Colonic mucosa (tissue), 4 donors: ENCODE measurements at regions not wholly inside any gene's neighbourhood (a gene's known extent, or its start where the extent isn't known, plus 50 kb on each side); places are given as distances from the start of the nearest gene placed in this dataset.

Source experiments
- DNase-seq: peaks from one replicate; pipeline ENCODE4 v3.0.0-alpha.2; 2020
- H3K27ac ChIP-seq: fragments of 200-600 bp; one replicate; pipeline ENCODE4 v1.8.0; 2021
- H3K27me3 ChIP-seq: fragments of 200-600 bp; one replicate; pipeline ENCODE4 v1.8.0; 2021
- H3K36me3 ChIP-seq: fragments of 200-600 bp; one replicate; pipeline ENCODE4 v1.8.0; 2021
- H3K4me1 ChIP-seq: fragments of 200-600 bp; one replicate; pipeline ENCODE4 v1.8.0; 2021; ENCODE audit warnings: mild to moderate bottlenecking
- H3K4me3 ChIP-seq: fragments of 200-600 bp; one replicate; pipeline ENCODE4 v1.8.0; 2021
- H3K9ac ChIP-seq, 2 donors: one replicate each; pipeline ENCODE4 v1.7.0; 2013; ENCODE audit warnings: control low read depth in 2 of 2, low read depth in 2 of 2, low read length in 2 of 2
- H3K9me3 ChIP-seq: fragments of 200-600 bp; one replicate; pipeline ENCODE4 v1.8.0; 2021
- CTCF ChIP-seq: fragments of 200-600 bp; IDR thresholded peaks from one replicate; pipeline ENCODE4 v1.8.0; 2022; ENCODE audit warnings: antibody characterized with exemption, mild to moderate bottlenecking
- intact Hi-C: fragments of 100-400 bp; cut with DNase I; formaldehyde crosslinking; loops from one replicate; pipeline ENCODE4 v1.14.1; 2022
- donor health status: healthy.
- donor health status: DM: no; HTN: no; CAD: no.
- donor health status: DM: no; HTN: no; CAD: no.

DNA sequence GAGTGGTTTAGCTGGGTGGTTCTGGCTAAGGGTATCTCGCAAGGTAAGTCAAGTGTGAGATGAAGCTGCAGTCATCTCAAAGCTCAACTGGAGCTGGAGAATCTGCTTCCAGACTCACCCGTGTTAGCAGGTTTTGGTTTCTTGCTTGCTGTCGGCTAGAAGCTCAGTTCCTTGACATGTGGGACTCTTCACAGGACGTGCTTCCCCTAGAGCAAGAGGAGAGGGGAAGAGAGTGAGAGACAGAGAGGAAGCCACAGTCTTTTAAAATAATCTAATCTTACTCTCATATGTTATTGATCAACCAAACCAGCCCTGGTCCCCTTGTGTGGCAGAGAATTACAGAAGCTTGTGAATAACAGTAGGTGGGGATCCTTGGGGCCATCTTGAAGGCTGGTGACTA lies 199.5 kb downstream of the REEP3 start:
- intact Hi-C loops: loop anchor here (5.0 kb wide), 1 partner anchor 553 kb away; no protein-coding TSS in a partner anchor
- H3K36me3 ChIP-seq: no peaks in the 10 kb centered on the region
- no peaks in the 10 kb centered on the region for H3K9me3 ChIP-seq
- H3K9ac ChIP-seq: no peak overlapping the region
- TF ChIP-seq CTCF: no peak
- no peaks in the 10 kb centered on the region for H3K27me3 ChIP-seq
- DNase-seq: no peak
- H3K4me3 ChIP-seq: no peak overlapping the region
- H3K27ac ChIP-seq: no peak overlapping the region
- peaks cover 6% of the 10 kb centered on the region for H3K4me1 ChIP-seq

DNA sequence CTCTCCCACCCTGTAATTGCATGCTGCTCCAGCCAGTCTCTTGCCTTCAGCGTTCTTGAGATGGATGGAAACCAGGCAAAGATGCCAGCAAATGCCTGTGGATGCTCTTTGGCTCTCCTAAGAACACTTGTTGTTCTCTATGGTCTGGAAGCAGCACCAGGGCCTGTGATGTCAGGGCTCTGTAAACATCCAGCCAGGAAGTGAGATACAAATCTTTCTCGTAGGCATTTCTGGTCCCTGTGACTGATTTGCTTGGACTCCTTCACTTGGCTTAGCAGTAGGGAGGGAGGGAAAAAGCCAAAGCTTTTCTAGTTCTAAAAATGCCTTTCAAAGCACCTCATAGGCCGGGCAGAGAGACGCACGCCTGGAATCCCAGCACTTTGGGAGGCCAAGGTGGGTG lies 201.3 kb downstream of the REEP3 start:
- Histone ChIP-seq H3K9ac (no peak overlapping the region), H3K36me3 (no peaks in the 10 kb centered on the region), H3K9me3 (no peaks in the 10 kb centered on the region), H3K27ac (no peak overlapping the region), H3K4me1 (peaks cover 6% of the 10 kb centered on the region), H3K27me3 (no peaks in the 10 kb centered on the region), H3K4me3 (no peak overlapping the region)
- intact Hi-C loops: loop anchor here (5.0 kb wide), 1 partner anchor 555 kb away; no protein-coding TSS in a partner anchor
- no peak for DNase-seq
- no peak for TF ChIP-seq CTCF

- intact Hi-C loops: loop anchor here (5.0 kb wide), 1 partner anchor 556 kb away; no protein-coding TSS in a partner anchor
- no peak for DNase-seq
- H3K9ac ChIP-seq: no peak overlapping the region
- H3K4me3 ChIP-seq: no peak overlapping the region
- no peak for TF ChIP-seq CTCF
- H3K36me3 ChIP-seq: no peaks in the 10 kb centered on the region
- H3K4me1 ChIP-seq: peaks cover 6% of the 10 kb centered on the region
- H3K9me3 ChIP-seq: no peaks in the 10 kb centered on the region
- no peak overlapping the region for H3K27ac ChIP-seq
- H3K27me3 ChIP-seq: no peaks in the 10 kb centered on the region
Observed at GRCh38 chr10:63723320-63723719, 202.1 kb downstream of the REEP3 start.

DNA sequence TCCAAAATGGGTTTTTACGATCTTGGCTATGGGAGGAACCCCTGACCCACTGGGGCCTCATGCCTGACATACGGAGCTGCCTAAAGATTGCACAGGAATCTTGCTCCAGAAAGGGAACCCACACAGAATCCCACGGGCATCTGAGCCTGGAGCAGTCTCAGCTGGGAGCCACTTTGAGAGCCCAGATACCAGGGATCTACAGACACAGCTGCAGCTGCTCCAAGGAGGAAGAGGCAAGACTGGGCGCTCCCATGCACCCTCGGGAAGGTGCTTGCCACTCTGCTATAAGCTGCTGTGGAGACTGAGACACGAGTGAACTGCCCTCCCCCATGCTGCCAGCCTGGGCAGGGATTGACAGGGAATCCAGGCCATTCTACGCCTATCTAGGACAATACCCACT lies 202.5 kb downstream of the REEP3 start:
- intact Hi-C loops: loop anchor here (5.0 kb wide), 1 partner anchor 556 kb away; no protein-coding TSS in a partner anchor

DNA sequence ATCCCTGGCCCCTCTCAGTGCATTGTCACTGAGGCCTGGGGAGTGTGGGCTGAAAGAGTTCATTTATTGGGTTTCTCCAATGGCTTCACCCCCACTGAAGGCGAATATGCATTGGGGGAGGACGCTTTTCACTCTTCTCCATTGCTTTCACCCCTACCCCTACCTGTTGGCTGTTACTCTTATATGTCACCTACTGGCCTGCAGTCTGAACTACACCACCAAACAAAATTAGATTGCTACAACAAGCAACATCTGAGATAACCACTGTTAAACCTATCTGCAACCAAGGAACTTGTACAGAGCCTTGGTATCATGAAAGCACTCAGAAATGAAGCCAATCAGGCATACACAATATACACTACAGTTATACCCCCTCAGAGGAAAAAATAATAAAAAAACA lies 203.7 kb downstream of the REEP3 start:
- intact Hi-C loops: loop anchor here (5.0 kb wide), 1 partner anchor 558 kb away; no protein-coding TSS in a partner anchor
- Histone ChIP-seq H3K9me3 (no peaks in the 10 kb centered on the region), H3K27ac (no peak overlapping the region), H3K36me3 (no peaks in the 10 kb centered on the region), H3K27me3 (no peaks in the 10 kb centered on the region), H3K4me3 (no peak overlapping the region), H3K9ac (no peak overlapping the region), H3K4me1 (peaks cover 6% of the 10 kb centered on the region)
- no peak for TF ChIP-seq CTCF
- DNase-seq: no peak

More for the DNA sequence above, 202.5 kb downstream of the REEP3 start:
- no peak overlapping the region for H3K27ac ChIP-seq
- DNase-seq: no peak
- H3K27me3 ChIP-seq: no peaks in the 10 kb centered on the region
- no peaks in the 10 kb centered on the region for H3K36me3 ChIP-seq
- H3K9me3 ChIP-seq: no peaks in the 10 kb centered on the region
- H3K9ac ChIP-seq: no peak overlapping the region
- H3K4me1 ChIP-seq: peaks cover 6% of the 10 kb centered on the region
- TF ChIP-seq CTCF: no peak
- no peak overlapping the region for H3K4me3 ChIP-seq
